ENCODE measurements at regions not wholly inside any gene's neighbourhood (a gene's known extent, or its start where the extent isn't known, plus 50 kb on each side); places are given as distances from the start of the nearest gene placed in this dataset.
A peak's percentile ranks its signal among the peaks of the same experiment; 100 is the strongest.

DNA sequence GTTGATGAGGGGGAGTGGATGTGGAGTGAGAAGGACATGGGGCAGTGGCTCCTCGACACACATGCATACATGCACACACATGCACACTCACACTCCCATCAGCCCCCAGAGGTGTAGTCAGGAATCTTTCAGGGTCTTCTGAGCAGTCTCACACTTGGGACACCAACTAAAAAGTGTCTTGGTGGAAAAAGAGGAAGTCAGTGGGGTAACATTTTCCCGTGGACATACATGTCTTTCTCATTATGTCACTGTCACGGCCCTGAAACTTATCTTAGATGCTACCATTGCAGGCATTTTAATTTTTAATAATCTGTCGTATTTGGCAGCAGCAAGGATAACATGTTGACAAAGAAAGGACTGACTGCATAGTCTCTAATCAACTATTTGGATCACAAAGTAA lies 261.1 kb downstream of the ADGRG6 start:
- ATAC-seq (no peak), DNase-seq (ENCODE audit: low spot score) (no peak)
- peaks cover 20% of the 10 kb centered on the region; the same call in 1 of the 2 replicates for H3K9me3 Mint-ChIP-seq
- H3K27me3 Mint-ChIP-seq (ENCODE audit: low read depth): no peaks in the 10 kb centered on the region; the same call in 1 of the 2 replicates
- no peak overlapping the region for H3K27ac Mint-ChIP-seq
- peaks cover 3% of the 10 kb centered on the region for H3K36me3 Mint-ChIP-seq
- ChIA-PET CTCF (no interaction called here), POLR2A (no interaction called here)
- no peak overlapping the region for H3K4me3 Mint-ChIP-seq
- TF ChIP-seq ZNF138 (CRISPR knock-in tag; conservative IDR thresholded peaks at IDR 0.05) (no peak), TEAD4 (CRISPR knock-in tag; IDR thresholded peaks at IDR 0.05) (no peak), ZNF416 (CRISPR knock-in tag; IDR thresholded peaks at IDR 0.05) (no peak), FOXP1 (CRISPR knock-in tag; IDR thresholded peaks at IDR 0.05; ENCODE audit: borderline replicate concordance) (no peak), ESRRA (CRISPR knock-in tag; IDR thresholded peaks at IDR 0.05; ENCODE audit: borderline replicate concordance) (no peak), JUN (CRISPR knock-in tag; IDR thresholded peaks at IDR 0.05) (no peak), PRRX2 (CRISPR knock-in tag; IDR thresholded peaks at IDR 0.05) (no peak), GTF2I (CRISPR knock-in tag; conservative IDR thresholded peaks at IDR 0.05) (no peak), MYBL2 (CRISPR knock-in tag; IDR thresholded peaks at IDR 0.05) (no peak), ZBTB21 (CRISPR knock-in tag; IDR thresholded peaks at IDR 0.05; ENCODE audit: borderline replicate concordance) (no peak)
- TF ChIP-seq, protein P1, sequence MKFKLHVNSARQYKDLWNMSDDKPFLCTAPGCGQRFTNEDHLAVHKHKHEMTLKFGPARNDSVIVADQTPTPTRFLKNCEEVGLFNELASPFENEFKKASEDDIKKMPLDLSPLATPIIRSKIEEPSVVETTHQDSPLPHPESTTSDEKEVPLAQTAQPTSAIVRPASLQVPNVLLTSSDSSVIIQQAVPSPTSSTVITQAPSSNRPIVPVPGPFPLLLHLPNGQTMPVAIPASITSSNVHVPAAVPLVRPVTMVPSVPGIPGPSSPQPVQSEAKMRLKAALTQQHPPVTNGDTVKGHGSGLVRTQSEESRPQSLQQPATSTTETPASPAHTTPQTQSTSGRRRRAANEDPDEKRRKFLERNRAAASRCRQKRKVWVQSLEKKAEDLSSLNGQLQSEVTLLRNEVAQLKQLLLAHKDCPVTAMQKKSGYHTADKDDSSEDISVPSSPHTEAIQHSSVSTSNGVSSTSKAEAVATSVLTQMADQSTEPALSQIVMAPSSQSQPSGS (CRISPR knock-in tag; IDR thresholded peaks at IDR 0.05; ENCODE audit: borderline replicate concordance, low read depth): no peak
- TF ChIP-seq, protein P2, sequence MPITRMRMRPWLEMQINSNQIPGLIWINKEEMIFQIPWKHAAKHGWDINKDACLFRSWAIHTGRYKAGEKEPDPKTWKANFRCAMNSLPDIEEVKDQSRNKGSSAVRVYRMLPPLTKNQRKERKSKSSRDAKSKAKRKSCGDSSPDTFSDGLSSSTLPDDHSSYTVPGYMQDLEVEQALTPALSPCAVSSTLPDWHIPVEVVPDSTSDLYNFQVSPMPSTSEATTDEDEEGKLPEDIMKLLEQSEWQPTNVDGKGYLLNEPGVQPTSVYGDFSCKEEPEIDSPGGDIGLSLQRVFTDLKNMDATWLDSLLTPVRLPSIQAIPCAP (CRISPR knock-in tag; IDR thresholded peaks at IDR 0.05): no peak
- H3K4me1 Mint-ChIP-seq: peaks cover 26% of the 10 kb centered on the region

DNA sequence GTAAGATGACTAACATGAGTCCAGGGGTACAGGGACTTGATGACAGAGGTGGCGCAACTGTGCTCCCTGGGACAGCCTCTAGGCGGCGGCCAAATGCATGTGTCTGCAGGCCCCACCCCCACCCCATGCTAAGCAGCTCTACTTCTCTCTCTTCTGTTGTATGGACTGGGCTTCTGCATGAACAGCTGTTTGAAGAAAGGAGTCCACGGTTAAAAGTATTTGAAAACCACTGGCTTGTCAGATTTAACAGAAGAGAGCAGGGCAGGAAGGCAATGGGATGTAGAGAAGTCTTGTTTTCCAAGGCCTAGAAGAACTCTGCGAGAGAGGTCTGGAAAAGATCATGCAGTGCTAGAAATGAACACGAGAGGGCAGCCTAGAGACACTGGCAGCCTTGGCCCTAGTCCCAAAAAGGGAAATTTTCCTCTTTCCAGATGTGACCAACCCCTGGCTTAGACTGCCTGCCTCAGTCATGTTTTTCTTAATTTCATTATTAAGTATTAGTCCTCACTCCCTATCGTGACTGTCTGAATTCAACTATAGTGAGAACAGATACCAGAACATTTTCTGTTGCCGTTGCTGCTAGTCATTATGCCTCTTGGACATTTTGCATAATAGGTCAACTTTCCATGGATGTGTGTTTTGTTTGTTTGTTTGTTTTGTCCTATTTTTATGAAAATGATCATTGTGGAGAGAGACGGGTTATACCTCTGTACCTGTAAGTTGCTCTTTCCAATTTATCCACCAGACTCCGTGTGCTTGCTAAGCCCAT lies 265.0 kb downstream of the ADGRG6 start:
- Mint-ChIP-seq H3K36me3 (peaks cover 4% of the 10 kb centered on the region; the same call in 1 of the 2 replicates), H3K4me3 (no peak overlapping the region), H3K9me3 (peaks cover 11% of the 10 kb centered on the region; the same call in 1 of the 2 replicates), H3K4me1 (peaks cover 58% of the 10 kb centered on the region), H3K27ac (no peak overlapping the region), H3K27me3 (ENCODE audit: low read depth) (no peaks in the 10 kb centered on the region)
- ATAC-seq (peak; percentile 86), DNase-seq (ENCODE audit: low spot score) (peak; percentile 76)
- TF ChIP-seq TEAD1 (CRISPR knock-in tag; IDR thresholded peaks at IDR 0.05): no peak
- TF ChIP-seq, protein P3, sequence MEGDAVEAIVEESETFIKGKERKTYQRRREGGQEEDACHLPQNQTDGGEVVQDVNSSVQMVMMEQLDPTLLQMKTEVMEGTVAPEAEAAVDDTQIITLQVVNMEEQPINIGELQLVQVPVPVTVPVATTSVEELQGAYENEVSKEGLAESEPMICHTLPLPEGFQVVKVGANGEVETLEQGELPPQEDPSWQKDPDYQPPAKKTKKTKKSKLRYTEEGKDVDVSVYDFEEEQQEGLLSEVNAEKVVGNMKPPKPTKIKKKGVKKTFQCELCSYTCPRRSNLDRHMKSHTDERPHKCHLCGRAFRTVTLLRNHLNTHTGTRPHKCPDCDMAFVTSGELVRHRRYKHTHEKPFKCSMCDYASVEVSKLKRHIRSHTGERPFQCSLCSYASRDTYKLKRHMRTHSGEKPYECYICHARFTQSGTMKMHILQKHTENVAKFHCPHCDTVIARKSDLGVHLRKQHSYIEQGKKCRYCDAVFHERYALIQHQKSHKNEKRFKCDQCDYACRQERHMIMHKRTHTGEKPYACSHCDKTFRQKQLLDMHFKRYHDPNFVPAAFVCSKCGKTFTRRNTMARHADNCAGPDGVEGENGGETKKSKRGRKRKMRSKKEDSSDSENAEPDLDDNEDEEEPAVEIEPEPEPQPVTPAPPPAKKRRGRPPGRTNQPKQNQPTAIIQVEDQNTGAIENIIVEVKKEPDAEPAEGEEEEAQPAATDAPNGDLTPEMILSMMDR (IDR thresholded peaks at IDR 0.05): peak; percentile 82
- ChIA-PET CTCF (interaction anchor here (0.6 to 1.6 kb wide), 6 partner anchors 16 to 460 kb away, joined by 3 to 11 read pairs (median 4); no protein-coding TSS in a partner anchor), POLR2A (no interaction called here)

DNA sequence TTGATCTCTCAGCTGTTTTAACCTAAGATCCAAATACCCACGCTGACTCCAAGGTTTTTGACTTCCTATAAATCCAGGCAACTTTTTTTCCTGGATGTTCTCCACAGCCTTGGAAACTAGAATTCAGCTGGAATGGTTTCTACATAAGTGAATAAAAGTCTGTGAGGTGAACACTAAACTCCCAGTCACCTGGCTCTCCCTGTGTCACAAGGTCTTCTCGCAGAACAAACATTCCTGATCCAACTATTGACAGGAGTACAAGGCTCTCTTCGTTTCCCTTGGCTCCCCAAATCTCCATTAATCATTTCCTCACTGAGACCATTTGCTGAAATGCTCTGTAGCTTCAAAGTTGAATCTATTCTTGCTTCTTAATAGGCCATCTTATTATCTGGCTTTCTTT lies 265.7 kb downstream of the ADGRG6 start:
- ChIA-PET CTCF (interaction anchor here (0.6 to 0.9 kb wide), 4 partner anchors 85 to 459 kb away, joined by 3 to 5 read pairs (median 3); no protein-coding TSS in a partner anchor), POLR2A (no interaction called here)
- no peak overlapping the region for H3K27ac Mint-ChIP-seq
- H3K4me1 Mint-ChIP-seq: peaks cover 58% of the 10 kb centered on the region
- no peaks in the 10 kb centered on the region for H3K27me3 Mint-ChIP-seq (ENCODE audit: low read depth)
- DNase-seq (ENCODE audit: low spot score): no peak
- no peak for ATAC-seq
- H3K4me3 Mint-ChIP-seq: no peak overlapping the region
- H3K9me3 Mint-ChIP-seq: peaks cover 17% of the 10 kb centered on the region
- H3K36me3 Mint-ChIP-seq: peaks cover 8% of the 10 kb centered on the region
- no peak for TF ChIP-seq SMAD4 (CRISPR knock-in tag; IDR thresholded peaks at IDR 0.05)
- TF ChIP-seq TEAD1 (CRISPR knock-in tag; IDR thresholded peaks at IDR 0.05): no peak
- no peak for TF ChIP-seq TCF7 (CRISPR knock-in tag; IDR thresholded peaks at IDR 0.05; ENCODE audit: low read depth)
- TF ChIP-seq ZNF232 (CRISPR knock-in tag; IDR thresholded peaks at IDR 0.05): no peak
- no peak for TF ChIP-seq ELF4 (CRISPR knock-in tag; IDR thresholded peaks at IDR 0.05; ENCODE audit: low read depth)
- TF ChIP-seq, protein P4, sequence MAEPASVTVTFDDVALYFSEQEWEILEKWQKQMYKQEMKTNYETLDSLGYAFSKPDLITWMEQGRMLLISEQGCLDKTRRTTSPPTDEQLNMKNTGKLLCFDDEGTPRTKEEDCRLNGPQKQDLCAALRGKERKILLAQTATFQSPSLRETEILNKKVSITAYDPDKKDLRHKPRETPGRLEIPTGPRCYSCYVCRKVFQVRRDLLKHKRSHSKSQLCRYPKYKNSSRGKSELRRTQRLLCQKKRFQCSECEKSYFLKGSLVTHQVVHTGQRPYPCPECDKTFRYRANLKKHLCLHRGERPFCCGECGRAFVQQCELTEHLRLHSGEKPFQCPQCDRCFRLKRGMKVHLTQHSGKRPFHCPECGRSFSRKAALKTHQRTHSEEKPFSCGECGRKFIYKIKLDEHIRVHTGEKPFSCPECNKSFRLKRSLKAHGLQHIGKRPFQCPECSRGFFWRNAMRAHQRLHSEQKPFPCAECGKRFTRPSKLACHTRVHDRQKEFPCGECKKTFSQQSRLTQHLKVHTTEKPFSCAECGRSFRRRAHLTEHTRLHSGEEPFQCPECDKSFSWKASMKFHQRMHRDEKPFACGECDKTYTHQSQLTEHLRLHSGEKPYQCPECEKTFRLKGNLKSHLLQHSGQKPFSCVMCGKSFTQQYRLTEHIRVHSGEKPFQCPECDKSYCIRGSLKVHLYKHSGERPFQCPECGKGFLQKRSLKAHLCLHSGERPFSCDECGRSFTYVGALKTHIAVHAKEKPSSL (CRISPR knock-in tag; conservative IDR thresholded peaks at IDR 0.05): no peak
- TF ChIP-seq NR2C2 (CRISPR knock-in tag; IDR thresholded peaks at IDR 0.05): no peak
- TF ChIP-seq CREM (CRISPR knock-in tag; IDR thresholded peaks at IDR 0.05): no peak
- TF ChIP-seq TP53 (CRISPR knock-in tag; IDR thresholded peaks at IDR 0.05): no peak
- TF ChIP-seq, protein P5, sequence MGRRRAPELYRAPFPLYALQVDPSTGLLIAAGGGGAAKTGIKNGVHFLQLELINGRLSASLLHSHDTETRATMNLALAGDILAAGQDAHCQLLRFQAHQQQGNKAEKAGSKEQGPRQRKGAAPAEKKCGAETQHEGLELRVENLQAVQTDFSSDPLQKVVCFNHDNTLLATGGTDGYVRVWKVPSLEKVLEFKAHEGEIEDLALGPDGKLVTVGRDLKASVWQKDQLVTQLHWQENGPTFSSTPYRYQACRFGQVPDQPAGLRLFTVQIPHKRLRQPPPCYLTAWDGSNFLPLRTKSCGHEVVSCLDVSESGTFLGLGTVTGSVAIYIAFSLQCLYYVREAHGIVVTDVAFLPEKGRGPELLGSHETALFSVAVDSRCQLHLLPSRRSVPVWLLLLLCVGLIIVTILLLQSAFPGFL (CRISPR knock-in tag; IDR thresholded peaks at IDR 0.05; ENCODE audit: borderline replicate concordance): no peak
- no peak for TF ChIP-seq FOXP1 (CRISPR knock-in tag; IDR thresholded peaks at IDR 0.05; ENCODE audit: borderline replicate concordance)

Measured in WTC11 (cell line).